ENCODE measurements at regions not wholly inside any gene's neighbourhood (a gene's known extent, or its start where the extent isn't known, plus 50 kb on each side); places are given as distances from the start of the nearest gene placed in this dataset.
A peak's percentile ranks its signal among the peaks of the same experiment; 100 is the strongest.

DNA sequence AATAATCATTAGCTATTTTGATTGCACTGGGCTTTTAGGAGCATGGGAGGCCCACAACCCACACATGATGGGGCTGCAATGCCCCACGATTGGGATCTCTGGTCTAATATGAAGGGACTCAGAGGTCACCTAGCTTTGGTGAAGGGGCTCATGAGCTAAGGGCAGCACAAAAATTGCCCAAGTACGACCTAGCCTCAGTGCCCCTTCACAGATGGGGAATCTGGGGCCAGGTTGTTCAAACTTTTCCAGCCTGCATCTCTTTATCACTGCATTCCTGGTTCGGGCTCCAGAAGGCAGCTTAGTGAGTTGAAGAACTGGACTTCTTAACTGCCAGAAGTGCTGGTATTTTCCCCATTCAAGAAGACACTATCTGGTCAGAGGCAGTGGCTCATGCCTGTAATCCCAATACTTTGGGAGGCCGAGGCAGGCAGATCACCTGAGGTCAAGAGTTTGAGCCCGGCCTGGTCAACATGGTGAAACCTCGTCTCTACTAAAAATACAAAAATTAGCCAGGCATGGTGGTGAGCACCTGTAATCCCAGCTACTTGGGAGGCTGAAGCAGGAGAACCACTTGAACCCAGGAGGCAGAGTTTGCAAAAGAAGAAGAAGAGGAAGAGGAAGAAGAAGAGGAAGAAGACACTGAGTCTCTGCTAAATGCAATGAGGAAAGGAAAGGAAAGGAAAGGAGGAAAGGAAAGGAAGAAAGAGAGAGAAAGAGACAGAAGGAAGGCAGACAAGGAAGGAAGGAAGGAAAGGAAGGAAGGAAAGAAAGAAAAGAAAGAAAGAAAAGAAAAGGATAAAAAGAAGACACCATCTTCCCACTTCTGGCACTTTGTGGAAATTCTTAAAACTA is 258.5 kb upstream of the IRF2BP2 start (continued):
- TF ChIP-seq, protein P1, sequence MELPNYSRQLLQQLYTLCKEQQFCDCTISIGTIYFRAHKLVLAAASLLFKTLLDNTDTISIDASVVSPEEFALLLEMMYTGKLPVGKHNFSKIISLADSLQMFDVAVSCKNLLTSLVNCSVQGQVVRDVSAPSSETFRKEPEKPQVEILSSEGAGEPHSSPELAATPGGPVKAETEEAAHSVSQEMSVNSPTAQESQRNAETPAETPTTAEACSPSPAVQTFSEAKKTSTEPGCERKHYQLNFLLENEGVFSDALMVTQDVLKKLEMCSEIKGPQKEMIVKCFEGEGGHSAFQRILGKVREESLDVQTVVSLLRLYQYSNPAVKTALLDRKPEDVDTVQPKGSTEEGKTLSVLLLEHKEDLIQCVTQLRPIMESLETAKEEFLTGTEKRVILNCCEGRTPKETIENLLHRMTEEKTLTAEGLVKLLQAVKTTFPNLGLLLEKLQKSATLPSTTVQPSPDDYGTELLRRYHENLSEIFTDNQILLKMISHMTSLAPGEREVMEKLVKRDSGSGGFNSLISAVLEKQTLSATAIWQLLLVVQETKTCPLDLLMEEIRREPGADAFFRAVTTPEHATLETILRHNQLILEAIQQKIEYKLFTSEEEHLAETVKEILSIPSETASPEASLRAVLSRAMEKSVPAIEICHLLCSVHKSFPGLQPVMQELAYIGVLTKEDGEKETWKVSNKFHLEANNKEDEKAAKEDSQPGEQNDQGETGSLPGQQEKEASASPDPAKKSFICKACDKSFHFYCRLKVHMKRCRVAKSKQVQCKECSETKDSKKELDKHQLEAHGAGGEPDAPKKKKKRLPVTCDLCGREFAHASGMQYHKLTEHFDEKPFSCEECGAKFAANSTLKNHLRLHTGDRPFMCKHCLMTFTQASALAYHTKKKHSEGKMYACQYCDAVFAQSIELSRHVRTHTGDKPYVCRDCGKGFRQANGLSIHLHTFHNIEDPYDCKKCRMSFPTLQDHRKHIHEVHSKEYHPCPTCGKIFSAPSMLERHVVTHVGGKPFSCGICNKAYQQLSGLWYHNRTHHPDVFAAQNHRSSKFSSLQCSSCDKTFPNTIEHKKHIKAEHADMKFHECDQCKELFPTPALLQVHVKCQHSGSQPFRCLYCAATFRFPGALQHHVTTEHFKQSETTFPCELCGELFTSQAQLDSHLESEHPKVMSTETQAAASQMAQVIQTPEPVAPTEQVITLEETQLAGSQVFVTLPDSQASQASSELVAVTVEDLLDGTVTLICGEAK (IDR thresholded peaks at IDR 0.05) = no peak
- TF ChIP-seq, protein P1 (CRISPR knock-in tag; IDR thresholded peaks at IDR 0.05) = no peak
- TF ChIP-seq ETV1 (tag; conservative IDR thresholded peaks at IDR 0.05; ENCODE audit: low read depth) = 0 out of 2 replicates have a peak, but pooled peaks have one; percentile 6
- TF ChIP-seq, protein P2, sequence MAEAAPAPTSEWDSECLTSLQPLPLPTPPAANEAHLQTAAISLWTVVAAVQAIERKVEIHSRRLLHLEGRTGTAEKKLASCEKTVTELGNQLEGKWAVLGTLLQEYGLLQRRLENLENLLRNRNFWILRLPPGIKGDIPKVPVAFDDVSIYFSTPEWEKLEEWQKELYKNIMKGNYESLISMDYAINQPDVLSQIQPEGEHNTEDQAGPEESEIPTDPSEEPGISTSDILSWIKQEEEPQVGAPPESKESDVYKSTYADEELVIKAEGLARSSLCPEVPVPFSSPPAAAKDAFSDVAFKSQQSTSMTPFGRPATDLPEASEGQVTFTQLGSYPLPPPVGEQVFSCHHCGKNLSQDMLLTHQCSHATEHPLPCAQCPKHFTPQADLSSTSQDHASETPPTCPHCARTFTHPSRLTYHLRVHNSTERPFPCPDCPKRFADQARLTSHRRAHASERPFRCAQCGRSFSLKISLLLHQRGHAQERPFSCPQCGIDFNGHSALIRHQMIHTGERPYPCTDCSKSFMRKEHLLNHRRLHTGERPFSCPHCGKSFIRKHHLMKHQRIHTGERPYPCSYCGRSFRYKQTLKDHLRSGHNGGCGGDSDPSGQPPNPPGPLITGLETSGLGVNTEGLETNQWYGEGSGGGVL (CRISPR knock-in tag; IDR thresholded peaks at IDR 0.05) = no peak
- TF ChIP-seq, protein P3, sequence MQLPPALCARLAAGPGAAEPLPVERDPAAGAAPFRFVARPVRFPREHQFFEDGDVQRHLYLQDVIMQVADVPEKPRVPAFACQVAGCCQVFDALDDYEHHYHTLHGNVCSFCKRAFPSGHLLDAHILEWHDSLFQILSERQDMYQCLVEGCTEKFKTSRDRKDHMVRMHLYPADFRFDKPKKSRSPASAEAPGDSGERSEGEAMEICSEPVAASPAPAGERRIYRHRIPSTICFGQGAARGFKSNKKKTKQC (CRISPR knock-in tag; IDR thresholded peaks at IDR 0.05) = 0 out of 2 replicates have a peak, but pooled peaks have one; percentile 33
- TF ChIP-seq BCOR (IDR thresholded peaks at IDR 0.05) = peak; percentile 67
- TF ChIP-seq CSDE1 (IDR thresholded peaks at IDR 0.05) = peak in 1 of 2 experiments; percentile 23; a peak in 1 of 4 replicates
- no peak for TF ChIP-seq KHSRP (IDR thresholded peaks at IDR 0.05)
- no peak for TF ChIP-seq ZNF431 (CRISPR knock-in tag; IDR thresholded peaks at IDR 0.05)
- TF ChIP-seq, protein P4, sequence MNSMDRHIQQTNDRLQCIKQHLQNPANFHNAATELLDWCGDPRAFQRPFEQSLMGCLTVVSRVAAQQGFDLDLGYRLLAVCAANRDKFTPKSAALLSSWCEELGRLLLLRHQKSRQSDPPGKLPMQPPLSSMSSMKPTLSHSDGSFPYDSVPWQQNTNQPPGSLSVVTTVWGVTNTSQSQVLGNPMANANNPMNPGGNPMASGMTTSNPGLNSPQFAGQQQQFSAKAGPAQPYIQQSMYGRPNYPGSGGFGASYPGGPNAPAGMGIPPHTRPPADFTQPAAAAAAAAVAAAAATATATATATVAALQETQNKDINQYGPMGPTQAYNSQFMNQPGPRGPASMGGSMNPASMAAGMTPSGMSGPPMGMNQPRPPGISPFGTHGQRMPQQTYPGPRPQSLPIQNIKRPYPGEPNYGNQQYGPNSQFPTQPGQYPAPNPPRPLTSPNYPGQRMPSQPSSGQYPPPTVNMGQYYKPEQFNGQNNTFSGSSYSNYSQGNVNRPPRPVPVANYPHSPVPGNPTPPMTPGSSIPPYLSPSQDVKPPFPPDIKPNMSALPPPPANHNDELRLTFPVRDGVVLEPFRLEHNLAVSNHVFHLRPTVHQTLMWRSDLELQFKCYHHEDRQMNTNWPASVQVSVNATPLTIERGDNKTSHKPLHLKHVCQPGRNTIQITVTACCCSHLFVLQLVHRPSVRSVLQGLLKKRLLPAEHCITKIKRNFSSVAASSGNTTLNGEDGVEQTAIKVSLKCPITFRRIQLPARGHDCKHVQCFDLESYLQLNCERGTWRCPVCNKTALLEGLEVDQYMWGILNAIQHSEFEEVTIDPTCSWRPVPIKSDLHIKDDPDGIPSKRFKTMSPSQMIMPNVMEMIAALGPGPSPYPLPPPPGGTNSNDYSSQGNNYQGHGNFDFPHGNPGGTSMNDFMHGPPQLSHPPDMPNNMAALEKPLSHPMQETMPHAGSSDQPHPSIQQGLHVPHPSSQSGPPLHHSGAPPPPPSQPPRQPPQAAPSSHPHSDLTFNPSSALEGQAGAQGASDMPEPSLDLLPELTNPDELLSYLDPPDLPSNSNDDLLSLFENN (IDR thresholded peaks at IDR 0.05; ENCODE audit: low read depth in 2 of 2, low read length in 2 of 2) = no peak

All from K562 (cell line).